ENCODE measurements at regions not wholly inside any gene's neighbourhood (a gene's known extent, or its start where the extent isn't known, plus 50 kb on each side); places are given as distances from the start of the nearest gene placed in this dataset.

GRCh38 chr12:21025656-21026055 lies 105.3 kb upstream of the SLCO1B1 start:
- intact Hi-C loops (cut with DNase I), result no loop called here
- ATAC-seq (no peak), DNase-seq (no peak)
- H3K36me3 ChIP-seq, result no peaks in the 10 kb centered on the region
- TF ChIP-seq CTCF (IDR thresholded peaks at IDR 0.05), result no peak
- no peak overlapping the region for H3K4me3 ChIP-seq
- H3K4me1 ChIP-seq, result no peaks in the 10 kb centered on the region
- H3K27ac ChIP-seq, result no peak overlapping the region
- H3K27me3 ChIP-seq, result no peaks in the 10 kb centered on the region
- H3K9me3 ChIP-seq, result peaks cover 0 to 18% (median 0%) of the 10 kb centered on the region in 11 donors
- 81 to 87% methylated on average over 1 of the region's 1 CpG for WGBS, 2 donors

- Histone ChIP-seq H3K4me3 (no peak overlapping the region), H3K27ac (no peak overlapping the region), H3K36me3 (no peaks in the 10 kb centered on the region), H3K9me3 (peaks cover 0 to 24% (median 0%) of the 10 kb centered on the region in 11 donors), H3K4me1 (no peaks in the 10 kb centered on the region), H3K27me3 (no peaks in the 10 kb centered on the region)
- intact Hi-C loops (cut with DNase I), result no loop called here
- ATAC-seq (no peak), DNase-seq (no peak)
- WGBS, 2 donors, result 51 to 59% methylated on average over 3 of the region's 3 CpGs
- no peak for TF ChIP-seq CTCF (IDR thresholded peaks at IDR 0.05)
Measured at GRCh38 chr12:21026302-21026701, 104.7 kb upstream of the SLCO1B1 start.

- H3K36me3 ChIP-seq, result no peaks in the 10 kb centered on the region
- 69 to 78% methylated on average over 4 of the region's 4 CpGs for WGBS, 2 donors
- intact Hi-C loops (cut with DNase I), result no loop called here
- no peak overlapping the region for H3K27ac ChIP-seq
- H3K4me3 ChIP-seq, result no peak overlapping the region
- ATAC-seq (no peak), DNase-seq (no peak)
- no peaks in the 10 kb centered on the region for H3K27me3 ChIP-seq
- no peaks in the 10 kb centered on the region for H3K4me1 ChIP-seq
- no peaks in the 10 kb centered on the region for H3K9me3 ChIP-seq
- TF ChIP-seq CTCF (IDR thresholded peaks at IDR 0.05), result no peak
Measured at GRCh38 chr12:21054334-21054733, 76.7 kb upstream of the SLCO1B1 start.

GRCh38 chr12:21065845-21066244 lies 65.1 kb upstream of the SLCO1B1 start:
- DNase-seq (no peak), ATAC-seq (no peak)
- Histone ChIP-seq H3K4me1 (no peaks in the 10 kb centered on the region), H3K36me3 (no peaks in the 10 kb centered on the region), H3K9me3 (peaks cover 0 to 37% (median 11%) of the 10 kb centered on the region in 11 donors), H3K4me3 (no peak overlapping the region), H3K27ac (no peak overlapping the region), H3K27me3 (no peaks in the 10 kb centered on the region)
- intact Hi-C loops (cut with DNase I), result no loop called here
- peak in 6 of 9 donors; percentile 16 to 49 (median 43) for TF ChIP-seq CTCF (IDR thresholded peaks at IDR 0.05)

GRCh38 chr12:21073129-21073528 lies 57.9 kb upstream of the SLCO1B1 start:
- no peak for TF ChIP-seq CTCF (IDR thresholded peaks at IDR 0.05)
- no peak overlapping the region for H3K27ac ChIP-seq
- WGBS, 2 donors, result 85 to 96% methylated on average over 2 of the region's 2 CpGs
- H3K4me1 ChIP-seq, result no peaks in the 10 kb centered on the region
- ATAC-seq, result no peak
- H3K27me3 ChIP-seq, result no peaks in the 10 kb centered on the region
- intact Hi-C loops (cut with DNase I), result no loop called here
- no peaks in the 10 kb centered on the region for H3K36me3 ChIP-seq
- DNase-seq, result no peak
- H3K9me3 ChIP-seq, result peaks cover 0 to 27% (median 0%) of the 10 kb centered on the region in 11 donors
- H3K4me3 ChIP-seq, result no peak overlapping the region
